AG04450 (cell line): ENCODE measurements at regions not wholly inside any gene's neighbourhood (a gene's known extent, or its start where the extent isn't known, plus 50 kb on each side); places are given as distances from the start of the nearest gene placed in this dataset.

Source experiments
- CTCF ChIA-PET: fragments of 300-600, 350-600 bp; formaldehyde crosslinking; extraction: SDS; loops from one replicate; lab custom pipeline; 2022; ENCODE audit warnings: antibody characterized with exemption, inconsistent platforms; lab: Charles Lee
- POLR2A ChIA-PET: fragments of 350-600 bp; formaldehyde crosslinking; extraction: SDS; loops from one replicate; lab custom pipeline; 2021; ENCODE audit warnings: antibody characterized with exemption, inconsistent platforms; lab: Yijun Ruan, JAX
- DNase-seq: peaks from one replicate; pipeline ENCODE4 v3.0.0-alpha.2; 2011; ENCODE audit warnings: low read depth, low spot score
- H3K27ac ChIP-seq: one replicate; pipeline ENCODE4 v1.5.1; 2012; ENCODE audit warnings: low read depth, low read length, control low read depth
- H3K27me3 ChIP-seq: one replicate; pipeline ENCODE4 v1.6.0; 2012; ENCODE audit warnings: low read length; ENCODE audit not compliant: control insufficient read depth, insufficient read depth
- H3K4me3 ChIP-seq: 2 replicates; pipeline ENCODE4 v1.5.1; 2011; ENCODE audit warnings: mild to moderate bottlenecking, low read depth, low read length, control low read depth
- H3K9me3 ChIP-seq: 2 replicates; pipeline ENCODE4 v1.5.1; 2012; ENCODE audit warnings: low read length; ENCODE audit not compliant: control insufficient read depth, insufficient read depth
- TF ChIP-seq, protein P1 (sequence below): IDR thresholded peaks from 2 replicates; pipeline ENCODE4 v1.5.1; 2011; ENCODE audit warnings: low read depth, low read length, control low read depth, inconsistent platforms

DNA sequence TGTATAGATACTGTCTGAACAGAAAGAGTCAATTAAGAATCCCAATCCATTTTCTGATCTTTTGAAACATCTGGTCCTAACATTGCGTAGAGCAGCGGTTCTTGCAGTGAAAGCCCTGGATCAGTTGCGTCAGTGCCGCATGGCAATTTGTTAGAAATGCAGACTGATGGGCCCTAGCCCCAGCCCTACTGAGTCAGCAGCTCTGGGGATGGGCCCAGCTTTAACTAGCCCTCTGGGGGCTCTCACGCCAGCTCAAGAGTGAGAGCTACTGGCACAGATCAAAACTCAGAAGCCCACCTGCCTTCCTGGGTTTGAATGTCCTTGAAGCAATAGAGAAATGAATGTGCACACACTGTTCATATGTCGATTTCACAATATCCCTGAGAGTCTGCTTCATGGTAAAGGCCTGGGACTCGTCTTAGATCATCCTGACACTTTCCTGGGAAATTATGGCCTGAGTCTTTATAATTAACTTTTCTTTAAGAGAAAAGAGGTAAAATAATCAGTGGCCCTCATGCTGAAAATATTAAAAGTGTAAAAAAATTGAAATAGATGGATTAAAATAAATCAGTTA lies 206.8 kb upstream of the TMTC4 start:
- peaks cover 3% of the 10 kb centered on the region; the same call in 1 of the 2 replicates for H3K9me3 ChIP-seq
- H3K27ac ChIP-seq: no peak overlapping the region
- TF ChIP-seq, protein P1, sequence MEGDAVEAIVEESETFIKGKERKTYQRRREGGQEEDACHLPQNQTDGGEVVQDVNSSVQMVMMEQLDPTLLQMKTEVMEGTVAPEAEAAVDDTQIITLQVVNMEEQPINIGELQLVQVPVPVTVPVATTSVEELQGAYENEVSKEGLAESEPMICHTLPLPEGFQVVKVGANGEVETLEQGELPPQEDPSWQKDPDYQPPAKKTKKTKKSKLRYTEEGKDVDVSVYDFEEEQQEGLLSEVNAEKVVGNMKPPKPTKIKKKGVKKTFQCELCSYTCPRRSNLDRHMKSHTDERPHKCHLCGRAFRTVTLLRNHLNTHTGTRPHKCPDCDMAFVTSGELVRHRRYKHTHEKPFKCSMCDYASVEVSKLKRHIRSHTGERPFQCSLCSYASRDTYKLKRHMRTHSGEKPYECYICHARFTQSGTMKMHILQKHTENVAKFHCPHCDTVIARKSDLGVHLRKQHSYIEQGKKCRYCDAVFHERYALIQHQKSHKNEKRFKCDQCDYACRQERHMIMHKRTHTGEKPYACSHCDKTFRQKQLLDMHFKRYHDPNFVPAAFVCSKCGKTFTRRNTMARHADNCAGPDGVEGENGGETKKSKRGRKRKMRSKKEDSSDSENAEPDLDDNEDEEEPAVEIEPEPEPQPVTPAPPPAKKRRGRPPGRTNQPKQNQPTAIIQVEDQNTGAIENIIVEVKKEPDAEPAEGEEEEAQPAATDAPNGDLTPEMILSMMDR: no peak
- H3K4me3 ChIP-seq: no peak overlapping the region
- no peaks in the 10 kb centered on the region for H3K27me3 ChIP-seq
- ChIA-PET CTCF (no interaction called here), POLR2A (no interaction called here)
- DNase-seq: no peak

DNA sequence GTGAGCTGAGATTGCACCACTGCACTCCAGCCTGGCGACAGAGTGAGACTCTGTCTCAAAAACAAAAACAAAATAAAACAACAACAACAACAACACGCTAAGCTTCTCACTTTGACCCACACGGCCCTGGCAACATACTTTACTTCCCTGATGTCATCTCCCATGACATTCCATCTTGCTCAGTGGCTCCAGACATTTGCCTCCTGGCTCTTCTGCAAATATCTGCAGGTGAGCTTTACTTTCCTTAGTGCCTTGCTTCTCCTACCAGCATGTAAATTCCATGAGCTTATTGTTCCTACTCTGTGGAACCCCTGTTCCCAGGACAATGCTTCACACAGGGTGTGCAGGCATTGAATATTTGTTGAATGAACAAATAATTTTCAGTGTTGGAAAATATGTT lies 205.6 kb upstream of the TMTC4 start:
- H3K27me3 ChIP-seq: no peaks in the 10 kb centered on the region
- ChIA-PET CTCF (no interaction called here), POLR2A (no interaction called here)
- TF ChIP-seq, protein P1: no peak
- peaks cover 4% of the 10 kb centered on the region; the same call in 1 of the 2 replicates for H3K9me3 ChIP-seq
- H3K27ac ChIP-seq: no peak overlapping the region
- H3K4me3 ChIP-seq: no peak overlapping the region
- DNase-seq: no peak

DNA sequence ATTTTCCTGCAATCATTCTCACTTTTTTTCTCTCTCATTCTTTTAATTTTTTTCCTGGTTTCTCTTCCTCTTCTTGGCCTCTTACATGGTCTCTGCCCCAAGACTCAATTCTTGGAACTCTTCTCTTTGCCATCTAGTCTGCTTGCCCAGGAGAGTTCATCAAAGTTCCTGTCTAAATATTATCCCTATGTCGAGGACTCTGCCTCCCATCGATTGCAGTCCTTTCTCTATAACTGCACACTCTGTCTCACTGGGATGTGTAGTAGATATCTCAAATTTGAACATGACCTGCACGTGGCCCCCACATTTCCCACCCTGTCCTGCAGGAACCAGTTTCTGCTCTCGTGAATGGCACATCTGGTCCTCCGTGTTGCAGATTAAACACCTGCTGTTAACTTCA lies 204.7 kb upstream of the TMTC4 start:
- POLR2A ChIA-PET: no interaction called here
- peaks cover 4% of the 10 kb centered on the region; the same call in 1 of the 2 replicates for H3K9me3 ChIP-seq
- TF ChIP-seq, protein P1: no peak
- no peaks in the 10 kb centered on the region for H3K27me3 ChIP-seq
- CTCF ChIA-PET: interaction anchor here (1.1 kb wide), 1 partner anchor 204 kb away, joined by 3 read pairs; the partner anchor contains the start of gene TMTC4
- no peak overlapping the region for H3K4me3 ChIP-seq
- H3K27ac ChIP-seq: no peak overlapping the region
- no peak for DNase-seq

DNA sequence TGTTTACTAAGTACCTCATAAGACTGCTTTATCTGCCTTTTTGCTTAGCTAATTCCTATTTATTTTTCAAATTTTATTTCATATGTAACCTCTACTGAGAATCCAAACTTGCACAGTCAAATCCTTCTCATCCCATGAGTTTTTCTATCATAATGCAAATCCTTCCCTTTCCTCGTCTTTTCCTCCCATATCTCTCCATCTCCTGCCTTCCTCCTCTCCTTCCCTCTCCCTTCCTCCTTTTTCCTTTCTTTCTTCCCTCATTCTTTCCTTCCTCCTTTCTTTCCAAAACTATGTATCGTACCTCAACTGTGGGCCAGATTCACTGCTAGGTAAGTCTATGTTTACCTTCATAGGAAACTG lies 201.4 kb upstream of the TMTC4 start:
- Histone ChIP-seq H3K9me3 (peaks cover 9% of the 10 kb centered on the region), H3K4me3 (no peak overlapping the region), H3K27ac (peak overlapping the region; percentile 95), H3K27me3 (no peaks in the 10 kb centered on the region)
- POLR2A ChIA-PET: no interaction called here
- no peak for DNase-seq
- TF ChIP-seq, protein P1: no peak
- CTCF ChIA-PET: no interaction called here

DNA sequence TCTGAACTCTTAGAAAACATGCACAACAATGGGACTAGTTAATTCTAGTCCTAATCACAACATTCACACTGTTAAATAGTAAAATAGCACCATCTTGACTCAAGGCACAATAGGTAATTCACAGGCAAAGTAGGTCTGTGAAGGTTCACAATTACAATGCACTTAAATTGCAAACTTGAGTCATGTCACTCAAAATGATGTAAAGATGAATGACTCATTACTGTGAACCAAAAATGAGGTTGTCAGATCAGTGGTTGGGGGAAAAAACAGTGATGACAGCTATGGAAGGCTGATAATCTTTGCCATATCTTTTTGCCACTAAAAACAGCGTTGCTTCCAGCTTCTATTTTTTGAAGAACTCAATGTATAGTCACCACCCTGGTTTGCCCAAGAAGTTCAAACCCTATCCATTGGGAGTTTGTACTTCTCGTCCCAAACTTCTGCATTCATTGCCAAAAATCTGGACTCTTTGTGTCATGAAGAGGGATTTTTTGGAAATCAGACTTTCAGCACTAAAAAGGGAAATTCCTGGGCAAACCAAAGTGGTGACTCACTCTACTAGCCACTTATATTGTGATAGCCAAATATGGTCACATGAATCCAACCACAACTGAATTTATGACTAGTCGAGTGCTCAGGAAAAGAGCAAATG lies 200.9 kb upstream of the TMTC4 start:
- H3K27ac ChIP-seq: peak overlapping the region; percentile 58
- no peaks in the 10 kb centered on the region for H3K27me3 ChIP-seq
- TF ChIP-seq, protein P1: no peak
- DNase-seq: peak; percentile 90
- peaks cover 9% of the 10 kb centered on the region for H3K9me3 ChIP-seq
- ChIA-PET CTCF (interaction anchor here (0.5 to 0.7 kb wide), 3 partner anchors 201 to 250 kb away, joined by 3 read pairs; partner anchors contain the start of gene TMTC4), POLR2A (no interaction called here)
- H3K4me3 ChIP-seq: no peak overlapping the region
